GM12864 (cell line): ENCODE measurements at regions not wholly inside any gene's neighbourhood (a gene's known extent, or its start where the extent isn't known, plus 50 kb on each side); places are given as distances from the start of the nearest gene placed in this dataset.

Experiments
- DNase-seq: peaks from one replicate; pipeline ENCODE4 v3.0.0-alpha.2; 2011; ENCODE audit warnings: low read depth
- H3K4me3 ChIP-seq: 2 replicates; pipeline ENCODE4 v1.5.1; 2011; ENCODE audit warnings: mild to moderate bottlenecking, low read depth, low read length, control low read depth
- TF ChIP-seq, protein P1 (sequence below): IDR thresholded peaks from 2 replicates; pipeline ENCODE4 v1.5.1; 2011; ENCODE audit warnings: low read depth, mild to moderate bottlenecking, moderate library complexity, low read length, control low read depth, inconsistent platforms; ENCODE audit errors: missing control alignments

DNA sequence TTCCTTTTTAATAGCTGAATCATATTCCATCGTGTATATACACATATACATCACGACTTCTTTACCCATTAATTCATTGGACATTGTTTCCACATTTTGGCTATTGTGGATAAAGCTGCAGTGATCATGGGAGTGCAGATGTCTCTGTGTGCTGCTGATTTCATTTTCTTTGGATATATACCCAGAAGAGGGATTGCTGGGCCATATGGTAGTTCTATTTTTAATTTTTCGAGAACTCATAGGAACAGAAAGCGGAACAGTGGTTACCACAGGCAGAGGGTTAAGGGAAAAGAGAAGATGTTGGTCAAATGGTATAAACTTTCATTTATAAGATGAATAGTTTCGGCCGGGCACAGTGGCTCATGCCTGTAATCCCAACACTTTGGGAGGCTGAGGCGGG is 187.4 kb upstream of the MYOCD start:
- TF ChIP-seq, protein P1, sequence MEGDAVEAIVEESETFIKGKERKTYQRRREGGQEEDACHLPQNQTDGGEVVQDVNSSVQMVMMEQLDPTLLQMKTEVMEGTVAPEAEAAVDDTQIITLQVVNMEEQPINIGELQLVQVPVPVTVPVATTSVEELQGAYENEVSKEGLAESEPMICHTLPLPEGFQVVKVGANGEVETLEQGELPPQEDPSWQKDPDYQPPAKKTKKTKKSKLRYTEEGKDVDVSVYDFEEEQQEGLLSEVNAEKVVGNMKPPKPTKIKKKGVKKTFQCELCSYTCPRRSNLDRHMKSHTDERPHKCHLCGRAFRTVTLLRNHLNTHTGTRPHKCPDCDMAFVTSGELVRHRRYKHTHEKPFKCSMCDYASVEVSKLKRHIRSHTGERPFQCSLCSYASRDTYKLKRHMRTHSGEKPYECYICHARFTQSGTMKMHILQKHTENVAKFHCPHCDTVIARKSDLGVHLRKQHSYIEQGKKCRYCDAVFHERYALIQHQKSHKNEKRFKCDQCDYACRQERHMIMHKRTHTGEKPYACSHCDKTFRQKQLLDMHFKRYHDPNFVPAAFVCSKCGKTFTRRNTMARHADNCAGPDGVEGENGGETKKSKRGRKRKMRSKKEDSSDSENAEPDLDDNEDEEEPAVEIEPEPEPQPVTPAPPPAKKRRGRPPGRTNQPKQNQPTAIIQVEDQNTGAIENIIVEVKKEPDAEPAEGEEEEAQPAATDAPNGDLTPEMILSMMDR: no peak
- DNase-seq: no peak
- no peak overlapping the region for H3K4me3 ChIP-seq

DNA sequence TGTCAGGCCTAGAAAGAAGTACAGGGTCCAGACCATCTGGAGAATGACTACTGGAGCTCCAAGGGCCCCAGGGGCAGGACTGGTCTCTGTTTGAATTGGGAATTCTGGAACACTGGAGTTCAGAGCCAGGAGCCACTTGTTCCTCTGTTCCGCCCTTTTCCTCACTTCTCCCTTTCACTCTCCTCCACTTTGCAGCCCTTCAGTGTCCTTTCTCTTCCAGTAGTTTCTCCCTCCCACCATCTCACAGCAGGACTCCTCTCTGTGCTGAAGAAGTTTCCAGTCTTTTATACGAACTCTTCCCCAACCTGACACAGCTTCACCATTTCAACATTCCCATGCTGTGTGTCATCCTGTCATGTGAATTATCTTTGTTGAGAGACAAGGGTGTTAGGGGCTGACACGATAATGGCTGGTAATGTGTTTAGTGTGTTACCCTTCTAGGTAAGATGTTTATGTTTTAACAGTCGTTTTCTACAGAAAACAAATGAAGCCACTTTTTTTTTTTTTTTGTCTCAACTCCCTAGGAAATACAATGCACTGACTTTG is 180.3 kb upstream of the MYOCD start:
- DNase-seq: no peak
- TF ChIP-seq, protein P1: no peak
- H3K4me3 ChIP-seq: no peak overlapping the region

DNA sequence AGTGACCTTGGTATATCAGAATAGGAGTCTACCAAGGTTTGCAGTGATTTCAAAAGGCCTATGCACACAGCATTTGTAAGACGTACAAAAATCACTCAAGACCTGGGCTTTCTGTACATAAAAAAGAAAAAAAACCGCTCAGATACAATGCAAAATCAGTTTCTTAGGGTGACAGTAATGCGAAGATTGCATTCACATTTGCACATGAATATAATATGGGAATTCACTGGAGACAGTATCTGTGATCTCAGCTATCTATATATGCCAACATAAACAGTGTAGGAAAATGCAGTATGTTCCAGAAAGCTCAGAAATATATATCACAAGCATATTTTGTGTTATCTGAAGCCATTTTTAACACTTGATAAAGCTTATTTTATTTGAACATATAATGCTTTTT is 176.4 kb upstream of the MYOCD start:
- TF ChIP-seq, protein P1: no peak
- no peak for DNase-seq
- H3K4me3 ChIP-seq: no peak overlapping the region

DNA sequence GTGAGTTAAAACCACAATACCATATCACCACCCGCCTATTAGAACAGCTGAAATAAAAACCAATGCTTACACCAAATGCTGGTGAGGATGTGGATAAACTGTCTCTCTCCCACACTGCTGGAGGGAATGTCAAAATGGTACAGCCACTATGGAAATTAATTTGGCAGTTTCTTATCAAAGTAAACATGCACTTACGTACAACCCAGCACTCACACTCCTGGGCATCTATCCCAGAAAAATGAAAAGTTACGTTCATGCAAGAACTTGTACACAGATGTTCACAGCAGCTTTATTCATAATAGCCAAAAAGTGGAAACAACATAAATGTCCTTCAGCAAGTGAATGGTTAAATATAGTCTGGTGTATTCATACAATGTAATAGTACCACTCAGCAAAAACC is 173.2 kb upstream of the MYOCD start:
- TF ChIP-seq, protein P1: no peak
- DNase-seq: no peak
- H3K4me3 ChIP-seq: no peak overlapping the region

DNA sequence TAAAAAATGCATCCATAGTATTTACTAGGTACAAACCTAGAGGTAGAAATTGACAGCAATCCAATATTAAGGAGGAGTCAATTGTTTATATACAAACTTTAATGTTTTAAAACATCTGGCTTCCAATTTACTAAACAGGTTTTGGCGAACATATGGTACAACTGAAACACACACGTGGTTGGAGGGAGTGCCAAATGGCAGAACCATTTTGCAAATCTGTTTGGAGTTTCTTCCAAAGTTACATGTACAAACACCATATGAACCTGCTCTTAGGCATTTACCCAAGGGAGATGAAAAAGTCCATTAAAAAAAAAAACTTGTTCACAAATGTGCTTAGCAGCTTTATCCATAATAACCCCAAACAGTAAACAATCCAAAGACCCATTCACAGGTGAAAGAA is 159.8 kb upstream of the MYOCD start:
- no peak for DNase-seq
- H3K4me3 ChIP-seq: no peak overlapping the region
- TF ChIP-seq, protein P1: no peak

DNA sequence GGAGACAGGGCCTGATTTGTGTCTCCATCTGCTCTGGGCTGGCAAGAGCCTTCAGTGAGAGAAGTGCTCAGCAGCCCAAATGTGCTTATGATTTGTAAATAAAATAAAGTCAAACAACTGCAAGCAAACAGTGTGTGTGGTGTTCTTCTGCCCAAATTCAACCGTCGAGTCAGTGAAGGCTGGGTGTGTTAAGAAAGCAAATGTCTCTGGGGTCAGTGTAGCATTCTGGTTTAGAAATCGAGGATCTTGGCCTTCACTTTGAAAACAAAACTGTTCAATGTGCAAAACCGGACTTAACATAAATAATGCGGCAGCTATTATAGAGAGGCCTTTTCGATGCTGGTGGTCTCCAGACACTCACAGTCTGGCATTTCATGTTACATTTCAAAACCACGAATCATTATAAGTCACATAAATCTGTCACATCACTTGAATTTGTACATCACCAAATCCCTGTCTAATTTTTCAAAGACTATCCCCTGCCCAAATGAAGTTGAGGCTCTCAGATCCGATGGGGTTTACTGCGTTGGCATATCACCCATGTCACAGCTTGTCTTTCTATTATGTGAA is 158.6 kb upstream of the MYOCD start:
- no peak overlapping the region for H3K4me3 ChIP-seq
- TF ChIP-seq, protein P1: no peak

DNA sequence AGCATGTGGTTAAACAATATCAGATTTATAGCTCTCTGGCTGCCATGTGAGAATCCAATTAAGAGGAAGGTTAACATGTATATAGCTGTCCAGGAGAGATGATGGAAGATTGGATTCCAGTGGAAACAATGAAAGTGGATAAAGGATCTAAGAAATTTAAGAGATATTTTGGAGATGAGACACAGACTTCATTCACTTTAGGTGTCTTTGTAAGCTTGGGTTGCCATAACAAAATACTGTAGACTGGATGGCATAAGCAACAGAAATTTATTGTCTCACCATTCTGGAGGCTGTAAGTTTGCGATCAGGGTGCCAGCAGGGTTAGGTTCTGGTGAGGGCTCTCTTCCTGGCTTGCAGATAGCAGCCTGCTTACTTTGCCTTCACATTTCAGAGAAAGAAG is 155.9 kb upstream of the MYOCD start:
- TF ChIP-seq, protein P1: no peak
- DNase-seq: no peak
- H3K4me3 ChIP-seq: no peak overlapping the region

More for the DNA sequence above, 158.6 kb upstream of the MYOCD start:
- DNase-seq: no peak
